Mesenchymal stem cell (in vitro differentiated cells and primary cell): ENCODE measurements at regions not wholly inside any gene's neighbourhood (a gene's known extent, or its start where the extent isn't known, plus 50 kb on each side); places are given as distances from the start of the nearest gene placed in this dataset.

Experiments used
- DNase-seq: peaks from one replicate; pipeline ENCODE4 v3.0.0-alpha.2; 2013
- H2AFZ ChIP-seq: one replicate; pipeline ENCODE4 v1.6.1; 2013; ENCODE audit warnings: low read depth, mild to moderate bottlenecking, control low read depth, inconsistent platforms, low read length, moderate library complexity
- H2AK5ac ChIP-seq: 2 replicates; pipeline ENCODE4 v1.6.1; 2013; ENCODE audit warnings: low read length, moderate library complexity, mild to moderate bottlenecking, inconsistent platforms; ENCODE audit not compliant: severe bottlenecking
- H2BK120ac ChIP-seq: one replicate; pipeline ENCODE4 v1.6.1; 2013; ENCODE audit warnings: low read depth, mild to moderate bottlenecking, inconsistent platforms, low read length, moderate library complexity
- H2BK12ac ChIP-seq, 2 experiments: one replicate each; pipeline ENCODE4 v1.6.1; 2013; ENCODE audit warnings: inconsistent platforms in 2 of 2, low read length in 2 of 2, mild to moderate bottlenecking in 2 of 2, moderate library complexity in 2 of 2, control low read depth in 1 of 2
- H2BK15ac ChIP-seq: one replicate; pipeline ENCODE4 v1.6.1; 2013; ENCODE audit warnings: mild to moderate bottlenecking, low read depth, inconsistent platforms; ENCODE audit not compliant: poor library complexity, severe bottlenecking
- H2BK5ac ChIP-seq: 2 replicates; pipeline ENCODE4 v1.6.1; 2013; ENCODE audit warnings: low read depth, mild to moderate bottlenecking, low read length, control low read depth, inconsistent platforms; ENCODE audit not compliant: poor library complexity, severe bottlenecking
- H3K14ac ChIP-seq, 2 experiments: one replicate each; pipeline ENCODE4 v1.6.1; 2013; ENCODE audit warnings: inconsistent platforms in 2 of 2, low read length in 2 of 2, control low read depth in 1 of 2, mild to moderate bottlenecking in 1 of 2, moderate library complexity in 1 of 2
- H3K18ac ChIP-seq, 2 experiments: one replicate each; pipeline ENCODE4 v1.6.1; 2013; ENCODE audit warnings: inconsistent platforms in 2 of 2, low read length in 2 of 2, control low read depth in 1 of 2, low read depth in 1 of 2, mild to moderate bottlenecking in 1 of 2
- H3K23ac ChIP-seq, 2 experiments: one replicate each; pipeline ENCODE4 v1.6.1; 2013; ENCODE audit warnings: inconsistent platforms in 2 of 2, low read length in 2 of 2, mild to moderate bottlenecking in 2 of 2, moderate library complexity in 2 of 2, control low read depth in 1 of 2
- H3K27ac ChIP-seq: 2 replicates; pipeline ENCODE4 v1.5.1; 2013; ENCODE audit warnings: mild to moderate bottlenecking, moderate library complexity, low read length, control low read depth, inconsistent platforms; ENCODE audit not compliant: poor library complexity, severe bottlenecking
- H3K27me3 ChIP-seq, 2 experiments: 2 replicates each; pipeline versions ENCODE4 v1.6.1 to v1.7.0; 2013; ENCODE audit warnings: low read length in 2 of 2, mild to moderate bottlenecking in 2 of 2, moderate library complexity in 2 of 2, control low read depth in 1 of 2, inconsistent platforms in 1 of 2; ENCODE audit not compliant: control insufficient read depth in 1 of 2, insufficient read depth in 1 of 2
- H3K36me3 ChIP-seq, 2 experiments: 2 replicates each; pipeline versions ENCODE4 v1.6.1 to v1.7.0; 2013; ENCODE audit warnings: low read length in 2 of 2, control low read depth in 1 of 2, inconsistent platforms in 1 of 2, low read depth in 1 of 2, mild to moderate bottlenecking in 1 of 2; ENCODE audit not compliant: insufficient read depth in 2 of 2, control insufficient read depth in 1 of 2
- H3K4ac ChIP-seq, 2 experiments: one replicate each; pipeline ENCODE4 v1.6.1; 2013; ENCODE audit warnings: inconsistent platforms in 2 of 2, low read length in 2 of 2, mild to moderate bottlenecking in 2 of 2, moderate library complexity in 2 of 2, control low read depth in 1 of 2, low read depth in 1 of 2
- H3K4me1 ChIP-seq: 2 replicates; pipeline ENCODE4 v1.6.1; 2013; ENCODE audit warnings: low read depth, low read length, control low read depth; ENCODE audit not compliant: control insufficient read depth, insufficient read depth
- H3K4me2 ChIP-seq: 2 replicates; pipeline ENCODE4 v1.6.1; 2013; ENCODE audit warnings: low read length, mild to moderate bottlenecking, inconsistent platforms; ENCODE audit not compliant: poor library complexity, severe bottlenecking
- H3K4me3 ChIP-seq, 2 experiments: 2 replicates each; pipeline versions ENCODE4 v1.5.1 to v1.7.0; 2013; ENCODE audit warnings: low read length in 2 of 2, mild to moderate bottlenecking in 2 of 2, control low read depth in 1 of 2, low read depth in 1 of 2; ENCODE audit not compliant: insufficient read depth in 1 of 2
- H3K79me1 ChIP-seq: replicated peaks from 2 replicates; pipeline ENCODE4 v1.6.1; 2013; ENCODE audit warnings: mild to moderate bottlenecking, control low read depth, low read length, inconsistent platforms; ENCODE audit not compliant: poor library complexity, severe bottlenecking
- H3K9ac ChIP-seq: 2 replicates; pipeline ENCODE4 v1.7.0; 2013; ENCODE audit warnings: mild to moderate bottlenecking, low read length, moderate library complexity
- H3K9me3 ChIP-seq: 2 replicates; pipeline ENCODE4 v1.7.0; 2013; ENCODE audit warnings: mild to moderate bottlenecking, low read length; ENCODE audit not compliant: control insufficient read depth
- H4K8ac ChIP-seq: one replicate; pipeline ENCODE4 v1.6.1; 2013; ENCODE audit warnings: inconsistent platforms, mild to moderate bottlenecking, low read length, moderate library complexity
- H4K91ac ChIP-seq: one replicate; pipeline ENCODE4 v1.6.1; 2013; ENCODE audit warnings: mild to moderate bottlenecking, low read length, inconsistent platforms
- WGBS: methylation state at CpG from one replicate; pipeline ENCODE4 v1.1.7; 2013; ENCODE audit warnings: mixed read lengths; 5-methylcytosine and 5-hydroxymethylcytosine counted together

DNA sequence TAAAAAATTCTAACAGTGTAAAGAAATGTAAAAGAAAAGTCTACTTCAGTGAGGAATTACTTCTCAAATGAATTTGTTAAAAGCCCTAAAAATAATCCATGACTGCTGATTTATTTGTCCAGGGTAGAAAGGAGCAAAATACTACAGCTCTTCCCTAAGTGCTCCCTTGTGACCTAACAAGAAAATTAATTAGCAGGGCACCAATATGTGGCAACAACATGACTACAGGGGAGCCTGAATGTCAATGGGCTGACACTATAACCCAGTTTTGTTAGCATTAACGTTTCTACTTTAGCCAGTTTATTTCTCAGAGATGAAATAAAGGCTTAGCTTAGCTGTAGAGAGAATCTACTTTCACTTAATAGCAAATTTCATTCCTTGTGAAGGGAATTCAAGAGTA lies 918.9 kb upstream of the EPHA5 start:
- Histone ChIP-seq H3K9ac (no peak overlapping the region), H3K14ac (no peak overlapping the region), H2BK12ac (no peak overlapping the region), H2BK5ac (no peak overlapping the region), H4K8ac (no peak overlapping the region), H3K9me3 (no peaks in the 10 kb centered on the region), H3K18ac (no peak overlapping the region), H3K27me3 (no peaks in the 10 kb centered on the region), H2AK5ac (no peak overlapping the region), H3K36me3 (no peaks in the 10 kb centered on the region), H3K23ac (no peak overlapping the region), H3K27ac (no peak overlapping the region), H3K4ac (no peak overlapping the region), H2AFZ (no peak overlapping the region), H3K4me3 (no peak overlapping the region), H2BK120ac (no peak overlapping the region), H3K4me2 (no peak overlapping the region), H3K4me1 (no peaks in the 10 kb centered on the region), H2BK15ac (no peak overlapping the region), H4K91ac (no peak overlapping the region), H3K79me1 (no peaks in the 10 kb centered on the region)
- WGBS: no CpG with 5 or more reads among the region's 1 CpG
- DNase-seq: no peak

DNA sequence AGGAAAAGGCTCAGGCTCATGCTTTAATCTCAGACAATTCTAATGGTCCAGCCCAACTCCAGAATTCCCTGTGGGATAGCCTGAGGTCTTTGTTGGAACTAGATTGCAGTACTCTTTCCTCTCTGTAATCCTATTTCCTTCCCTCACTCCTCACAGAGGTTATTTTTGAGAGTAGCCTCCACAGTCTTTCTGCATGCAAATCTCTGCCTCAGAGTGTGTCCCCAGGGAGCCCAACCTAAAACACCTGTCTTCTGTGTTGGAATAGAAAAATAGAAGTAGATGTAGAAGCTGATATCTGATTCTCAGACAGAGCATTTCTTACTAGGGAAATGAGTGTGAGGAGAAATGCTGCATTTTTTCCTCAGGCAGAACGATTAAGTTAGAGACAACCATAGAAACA lies 915.5 kb upstream of the EPHA5 start:
- no peak overlapping the region for H3K4me3 ChIP-seq
- no peak overlapping the region for H3K4me2 ChIP-seq
- H2BK12ac ChIP-seq: no peak overlapping the region
- H3K79me1 ChIP-seq: no peaks in the 10 kb centered on the region
- no peaks in the 10 kb centered on the region for H3K27me3 ChIP-seq
- H2BK5ac ChIP-seq: no peak overlapping the region
- no peaks in the 10 kb centered on the region for H3K9me3 ChIP-seq
- no peak overlapping the region for H3K9ac ChIP-seq
- no peak overlapping the region for H3K23ac ChIP-seq
- H2BK120ac ChIP-seq: no peak overlapping the region
- no peaks in the 10 kb centered on the region for H3K36me3 ChIP-seq
- peaks cover 2% of the 10 kb centered on the region for H3K4me1 ChIP-seq
- no peak for DNase-seq
- WGBS: 100% methylated on average over 1 of the region's 1 CpG
- no peak overlapping the region for H3K4ac ChIP-seq
- H3K14ac ChIP-seq: no peak overlapping the region
- H4K8ac ChIP-seq: no peak overlapping the region
- H2AK5ac ChIP-seq: no peak overlapping the region
- no peak overlapping the region for H2BK15ac ChIP-seq
- no peak overlapping the region for H3K18ac ChIP-seq
- no peak overlapping the region for H4K91ac ChIP-seq
- H3K27ac ChIP-seq: no peak overlapping the region
- H2AFZ ChIP-seq: no peak overlapping the region

DNA sequence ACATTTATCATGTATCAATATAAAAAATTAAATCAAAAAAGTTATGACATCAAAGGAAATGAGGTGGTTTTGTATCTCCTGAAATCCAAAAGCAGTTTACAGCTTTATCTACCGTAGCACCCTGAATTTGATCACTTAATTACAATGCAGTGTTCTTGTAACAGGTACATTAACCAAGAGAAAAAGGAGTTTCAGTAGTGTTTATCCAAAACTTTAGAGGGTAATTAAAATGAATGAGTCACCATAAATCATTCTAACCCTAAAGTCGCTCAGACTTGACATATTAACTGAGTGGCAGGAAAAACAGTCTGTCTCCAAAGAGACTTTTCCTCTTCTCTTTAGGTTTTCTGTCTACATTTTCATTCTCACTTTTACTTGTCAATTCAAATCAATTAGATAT lies 907.6 kb upstream of the EPHA5 start:
- WGBS: 0% methylated on average over 1 of the region's 2 CpGs

DNA sequence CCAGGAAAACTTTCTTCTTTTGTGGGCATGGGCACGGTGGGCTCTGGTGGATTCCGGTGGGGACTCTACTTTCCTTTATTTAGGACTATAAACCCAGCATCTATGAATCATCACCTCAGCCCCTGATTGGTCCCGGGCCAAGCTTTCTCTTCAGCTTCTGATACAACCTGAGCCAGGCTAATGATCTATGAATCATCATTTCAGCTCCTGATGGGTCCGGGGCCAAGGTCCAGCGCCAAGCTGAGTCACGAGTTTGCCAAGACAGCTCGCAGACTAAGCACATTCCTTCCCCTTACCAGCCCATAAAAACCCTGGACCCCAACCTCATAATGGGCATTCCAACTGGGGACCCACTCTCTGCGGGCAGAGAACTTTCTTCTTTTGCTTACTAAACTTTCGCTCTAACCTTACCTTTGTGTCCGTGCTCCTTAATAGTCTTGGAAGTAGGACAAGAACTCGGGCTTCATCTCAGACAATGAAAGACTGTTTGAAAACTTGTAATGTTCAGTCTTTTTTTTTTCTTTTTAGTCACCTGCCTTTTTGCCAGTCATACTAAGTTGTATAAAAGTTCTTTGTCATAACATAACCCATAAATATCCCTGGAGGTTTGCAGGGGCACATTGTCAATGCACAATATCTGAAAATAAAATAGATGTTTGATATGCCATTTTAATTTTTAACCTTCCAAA lies 904.9 kb upstream of the EPHA5 start:
- Histone ChIP-seq H4K8ac (no peak overlapping the region), H3K79me1 (no peaks in the 10 kb centered on the region), H3K18ac (no peak overlapping the region), H3K4me2 (no peak overlapping the region), H2BK120ac (no peak overlapping the region), H3K27me3 (no peaks in the 10 kb centered on the region), H2AK5ac (no peak overlapping the region), H2BK15ac (no peak overlapping the region), H3K9ac (no peak overlapping the region), H3K4ac (no peak overlapping the region), H2AFZ (no peak overlapping the region), H3K14ac (no peak overlapping the region), H3K36me3 (no peaks in the 10 kb centered on the region), H3K27ac (peak overlapping the region; percentile 94), H4K91ac (no peak overlapping the region), H3K4me1 (peaks cover 2% of the 10 kb centered on the region), H3K23ac (no peak overlapping the region), H3K9me3 (no peaks in the 10 kb centered on the region), H2BK12ac (no peak overlapping the region), H2BK5ac (no peak overlapping the region), H3K4me3 (no peak overlapping the region)
- peak; percentile 33 for DNase-seq
- WGBS: 86% methylated on average over 9 of the region's 11 CpGs

More for the DNA sequence above, 907.6 kb upstream of the EPHA5 start:
- Histone ChIP-seq H3K27ac (no peak overlapping the region), H2BK120ac (no peak overlapping the region), H3K23ac (no peak overlapping the region), H2AFZ (no peak overlapping the region), H3K27me3 (no peaks in the 10 kb centered on the region), H2AK5ac (no peak overlapping the region), H3K9me3 (no peaks in the 10 kb centered on the region), H3K4me1 (peaks cover 4% of the 10 kb centered on the region), H2BK5ac (no peak overlapping the region), H3K79me1 (no peaks in the 10 kb centered on the region), H3K4me2 (no peak overlapping the region), H4K8ac (no peak overlapping the region), H3K9ac (no peak overlapping the region), H4K91ac (no peak overlapping the region), H3K36me3 (no peaks in the 10 kb centered on the region), H3K14ac (no peak overlapping the region), H3K18ac (no peak overlapping the region), H2BK15ac (no peak overlapping the region), H3K4me3 (no peak overlapping the region), H2BK12ac (no peak overlapping the region), H3K4ac (no peak overlapping the region)
- DNase-seq: no peak
